ENCODE measurements at regions not wholly inside any gene's neighbourhood (a gene's known extent, or its start where the extent isn't known, plus 50 kb on each side); places are given as distances from the start of the nearest gene placed in this dataset.

GRCh38 chr9:82117026-82117811, 128.6 kb downstream of the SPATA31D1 start:
- Mint-ChIP-seq H3K4me1 (peaks cover 26% of the 10 kb centered on the region), H3K9me3 (no peaks in the 10 kb centered on the region), H3K4me3 (no peak overlapping the region), H3K27ac (peak overlapping the region; percentile 70), H3K36me3 (no peaks in the 10 kb centered on the region), H3K27me3 (ENCODE audit: low read depth) (no peaks in the 10 kb centered on the region)
- DNase-seq (ENCODE audit: low spot score in 2 of 2, unreplicated experiment in 2 of 2), result no peak
- TF ChIP-seq, protein P1, sequence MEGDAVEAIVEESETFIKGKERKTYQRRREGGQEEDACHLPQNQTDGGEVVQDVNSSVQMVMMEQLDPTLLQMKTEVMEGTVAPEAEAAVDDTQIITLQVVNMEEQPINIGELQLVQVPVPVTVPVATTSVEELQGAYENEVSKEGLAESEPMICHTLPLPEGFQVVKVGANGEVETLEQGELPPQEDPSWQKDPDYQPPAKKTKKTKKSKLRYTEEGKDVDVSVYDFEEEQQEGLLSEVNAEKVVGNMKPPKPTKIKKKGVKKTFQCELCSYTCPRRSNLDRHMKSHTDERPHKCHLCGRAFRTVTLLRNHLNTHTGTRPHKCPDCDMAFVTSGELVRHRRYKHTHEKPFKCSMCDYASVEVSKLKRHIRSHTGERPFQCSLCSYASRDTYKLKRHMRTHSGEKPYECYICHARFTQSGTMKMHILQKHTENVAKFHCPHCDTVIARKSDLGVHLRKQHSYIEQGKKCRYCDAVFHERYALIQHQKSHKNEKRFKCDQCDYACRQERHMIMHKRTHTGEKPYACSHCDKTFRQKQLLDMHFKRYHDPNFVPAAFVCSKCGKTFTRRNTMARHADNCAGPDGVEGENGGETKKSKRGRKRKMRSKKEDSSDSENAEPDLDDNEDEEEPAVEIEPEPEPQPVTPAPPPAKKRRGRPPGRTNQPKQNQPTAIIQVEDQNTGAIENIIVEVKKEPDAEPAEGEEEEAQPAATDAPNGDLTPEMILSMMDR (IDR thresholded peaks at IDR 0.05; ENCODE audit: unreplicated experiment), result no peak

DNA sequence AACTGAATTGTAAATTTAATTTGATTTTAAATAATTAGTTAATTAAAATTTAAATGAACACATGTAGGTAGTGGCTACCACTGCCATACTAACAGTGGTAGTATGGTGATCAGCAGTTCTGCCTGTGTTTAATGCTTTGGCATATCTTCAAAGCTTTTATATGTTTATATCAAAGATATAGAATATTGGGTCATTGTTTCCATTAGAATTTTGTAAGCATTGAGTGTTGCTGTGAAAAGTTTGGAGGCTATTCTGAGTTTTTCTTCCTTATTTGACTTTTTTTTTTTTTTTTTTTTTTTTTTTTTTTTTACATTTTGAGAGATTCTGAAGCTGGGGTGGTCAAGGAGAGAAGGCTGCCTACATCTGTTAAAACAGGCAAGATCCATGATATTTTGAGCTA, 134.2 kb downstream of the SPATA31D1 start:
- no peak overlapping the region for H3K27ac Mint-ChIP-seq
- H3K27me3 Mint-ChIP-seq (ENCODE audit: low read depth), result no peaks in the 10 kb centered on the region
- no peak for DNase-seq (ENCODE audit: low spot score in 2 of 2, unreplicated experiment in 2 of 2)
- TF ChIP-seq, protein P1 (IDR thresholded peaks at IDR 0.05; ENCODE audit: unreplicated experiment), result no peak
- peaks cover 7% of the 10 kb centered on the region for H3K4me1 Mint-ChIP-seq
- no peaks in the 10 kb centered on the region for H3K36me3 Mint-ChIP-seq
- H3K9me3 Mint-ChIP-seq, result no peaks in the 10 kb centered on the region
- H3K4me3 Mint-ChIP-seq, result no peak overlapping the region

DNA sequence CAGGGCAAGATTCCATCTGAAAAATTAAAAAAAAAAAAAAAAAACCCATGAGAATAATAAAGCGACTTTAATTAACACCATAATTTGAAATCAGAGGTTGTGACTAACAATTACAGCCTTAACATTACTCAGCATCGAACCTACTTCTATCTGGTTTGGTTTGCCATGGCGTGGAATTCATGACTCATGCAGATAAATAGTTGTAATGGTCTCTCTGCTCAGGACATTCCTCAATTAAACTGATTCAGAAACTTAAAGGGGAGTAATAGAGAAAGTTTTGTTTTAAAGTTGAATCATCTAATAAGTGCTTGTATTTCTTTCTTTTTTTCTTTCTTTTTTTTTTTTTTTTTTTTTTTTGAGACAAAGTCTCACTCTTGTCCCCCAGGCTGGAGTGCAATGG, 135.5 kb downstream of the SPATA31D1 start:
- peaks cover 10% of the 10 kb centered on the region for H3K4me1 Mint-ChIP-seq
- no peak overlapping the region for H3K4me3 Mint-ChIP-seq
- no peaks in the 10 kb centered on the region for H3K9me3 Mint-ChIP-seq
- H3K36me3 Mint-ChIP-seq, result no peaks in the 10 kb centered on the region
- DNase-seq (ENCODE audit: low spot score in 2 of 2, unreplicated experiment in 2 of 2), result no peak
- H3K27me3 Mint-ChIP-seq (ENCODE audit: low read depth), result no peaks in the 10 kb centered on the region
- H3K27ac Mint-ChIP-seq, result no peak overlapping the region
- TF ChIP-seq, protein P1 (IDR thresholded peaks at IDR 0.05; ENCODE audit: unreplicated experiment), result no peak

GRCh38 chr9:82126256-82126655, 137.7 kb downstream of the SPATA31D1 start:
- Mint-ChIP-seq H3K4me3 (no peak overlapping the region), H3K4me1 (peaks cover 10% of the 10 kb centered on the region), H3K27ac (no peak overlapping the region), H3K27me3 (ENCODE audit: low read depth) (no peaks in the 10 kb centered on the region), H3K9me3 (no peaks in the 10 kb centered on the region), H3K36me3 (no peaks in the 10 kb centered on the region)
- TF ChIP-seq, protein P1 (IDR thresholded peaks at IDR 0.05; ENCODE audit: unreplicated experiment), result no peak
- no peak for DNase-seq (ENCODE audit: low spot score in 2 of 2, unreplicated experiment in 2 of 2)

- no peak overlapping the region for H3K27ac Mint-ChIP-seq
- TF ChIP-seq, protein P1 (IDR thresholded peaks at IDR 0.05; ENCODE audit: unreplicated experiment), result no peak
- H3K27me3 Mint-ChIP-seq (ENCODE audit: low read depth), result no peaks in the 10 kb centered on the region
- H3K4me1 Mint-ChIP-seq, result peaks cover 12% of the 10 kb centered on the region
- H3K36me3 Mint-ChIP-seq, result no peaks in the 10 kb centered on the region
- no peak for DNase-seq (ENCODE audit: low spot score in 2 of 2, unreplicated experiment in 2 of 2)
- H3K4me3 Mint-ChIP-seq, result no peak overlapping the region
- no peaks in the 10 kb centered on the region for H3K9me3 Mint-ChIP-seq
These were observed 138.9 kb downstream of the SPATA31D1 start for GRCh38 chr9:82127465-82127864.

Data from mesothelial cell of epicardium (in vitro differentiated cells).